IPS-NIHi7 (cell line): ENCODE measurements at regions not wholly inside any gene's neighbourhood (a gene's known extent, or its start where the extent isn't known, plus 50 kb on each side); places are given as distances from the start of the nearest gene placed in this dataset.

ENCODE experiments used
- DNase-seq: peaks from one replicate; pipeline ENCODE4 v3.0.0; 2012; ENCODE audit warnings: mixed read lengths; ENCODE audit errors: extremely low spot score

DNA sequence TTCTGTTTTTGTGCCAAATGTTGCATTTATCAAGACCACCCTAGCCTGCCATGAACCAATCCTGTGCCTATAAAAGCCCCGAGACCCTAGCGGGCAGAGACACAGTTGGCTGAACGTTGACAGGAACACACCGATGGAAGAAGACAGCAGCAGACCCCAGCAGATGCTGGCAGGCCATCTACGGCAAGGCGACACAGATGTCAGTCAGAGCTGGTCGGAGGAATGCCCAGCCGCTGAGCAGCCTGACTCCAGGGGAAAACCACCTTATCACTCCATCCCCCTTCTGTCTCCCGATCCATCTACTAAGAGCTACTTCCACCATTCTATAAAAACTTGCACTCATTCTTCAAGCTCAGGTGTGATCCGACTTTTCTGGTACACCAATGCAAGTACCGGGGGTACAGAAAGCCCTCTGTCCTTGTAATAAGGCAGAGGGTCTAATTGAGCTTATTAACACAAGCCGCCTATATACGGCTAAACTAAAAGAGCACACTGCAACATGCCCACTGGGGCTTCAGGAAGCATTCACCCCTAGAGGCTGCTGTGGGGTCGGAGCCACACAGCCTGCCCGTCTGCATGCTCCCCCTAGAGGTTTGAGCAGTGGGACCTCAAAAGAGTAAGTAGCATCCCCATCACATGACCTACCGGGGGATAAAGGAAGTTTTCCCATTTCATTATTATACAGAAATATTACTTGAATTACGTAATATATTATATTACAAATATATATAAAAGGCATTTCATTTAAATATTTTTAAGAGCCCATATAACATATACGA is 1156.3 kb upstream of the B3GALT2 start:
- peak; percentile 37 for DNase-seq

DNA sequence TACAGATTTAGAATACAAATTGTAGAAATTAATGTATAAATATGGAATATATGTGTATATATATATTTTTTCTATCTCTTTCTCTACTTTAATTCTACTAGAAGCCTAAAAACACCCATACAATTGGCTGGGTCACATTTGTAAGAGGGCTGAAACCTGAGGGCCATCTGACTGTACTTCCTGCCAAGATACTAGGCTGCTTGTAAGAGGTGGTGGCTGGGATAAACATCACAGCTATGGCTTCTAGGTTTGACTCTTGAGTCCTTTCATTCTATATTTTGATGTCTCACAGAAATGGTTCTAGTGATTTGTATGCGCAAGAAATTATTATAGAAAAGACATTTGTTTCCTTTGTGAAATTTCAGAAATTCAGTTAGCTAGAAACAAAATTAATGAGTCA is 1155.2 kb upstream of the B3GALT2 start:
- no peak for DNase-seq

DNA sequence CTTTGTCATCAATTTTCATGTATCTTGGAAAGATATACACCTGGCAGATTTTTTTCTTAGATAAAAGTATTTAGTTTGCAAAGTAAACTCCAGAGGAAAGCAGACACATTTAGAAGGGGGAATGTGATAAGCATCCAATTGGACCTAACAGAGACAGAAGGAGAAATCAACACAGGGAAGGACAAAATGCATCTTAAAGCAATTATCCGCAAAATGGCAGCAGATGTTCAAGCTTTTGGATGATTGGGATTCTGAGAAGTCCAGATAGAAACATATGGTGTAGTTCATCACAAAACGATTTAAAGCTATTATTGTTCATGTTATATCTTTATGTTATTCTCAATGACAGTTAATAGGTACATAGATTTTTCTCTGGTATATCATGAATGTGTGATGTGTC is 1153.1 kb upstream of the B3GALT2 start:
- DNase-seq = no peak

DNA sequence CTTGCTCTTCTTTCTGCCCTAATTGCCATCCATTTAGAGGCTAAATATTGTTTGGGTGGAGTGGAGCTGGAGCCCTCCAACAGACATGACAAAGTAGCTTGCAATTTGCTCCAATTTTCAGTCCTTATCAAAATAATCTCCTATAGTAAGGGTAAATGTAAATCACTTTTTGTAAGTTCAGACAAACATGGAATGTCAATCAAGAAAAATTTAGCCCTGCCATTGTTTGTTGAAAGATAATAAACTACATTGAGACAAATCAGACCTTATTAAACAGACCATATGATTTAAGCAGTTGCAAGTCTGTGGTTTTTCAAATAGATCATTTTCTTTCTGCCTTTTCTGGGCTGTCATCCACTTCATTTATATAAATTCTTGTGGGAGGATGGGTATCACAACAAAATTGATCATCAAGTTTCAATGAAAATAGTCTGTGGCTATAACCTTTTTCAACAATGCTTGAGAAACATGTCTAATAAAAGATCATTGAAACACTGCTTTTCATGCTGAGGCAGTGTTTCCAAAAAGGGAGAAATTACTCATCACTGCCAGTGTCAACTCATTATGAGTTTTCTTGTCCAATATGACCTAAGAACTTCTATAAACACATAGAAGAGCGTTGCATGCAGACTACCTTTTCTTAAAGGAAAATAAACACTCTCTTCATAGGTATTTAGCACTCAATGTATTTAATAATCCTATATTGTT is 1152.0 kb upstream of the B3GALT2 start:
- no peak for DNase-seq

DNA sequence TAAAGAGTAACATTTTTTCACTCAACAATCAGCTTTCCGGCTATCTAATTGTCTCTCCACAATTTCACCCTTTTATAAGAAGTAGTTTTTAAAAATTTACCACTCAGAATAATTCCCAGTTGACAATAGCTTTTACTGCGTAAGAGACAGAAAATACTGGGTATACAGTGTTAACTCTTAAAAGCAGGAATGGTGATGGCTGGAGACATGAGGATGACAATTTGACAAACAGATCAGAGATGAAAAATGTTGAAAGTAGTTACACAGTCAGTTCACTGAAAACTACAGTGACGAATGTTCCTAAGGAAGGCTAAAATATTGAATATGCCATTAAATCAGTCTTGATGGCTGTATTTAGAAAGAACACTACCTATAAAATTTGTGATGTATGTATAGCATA is 1146.8 kb upstream of the B3GALT2 start:
- DNase-seq = no peak

DNA sequence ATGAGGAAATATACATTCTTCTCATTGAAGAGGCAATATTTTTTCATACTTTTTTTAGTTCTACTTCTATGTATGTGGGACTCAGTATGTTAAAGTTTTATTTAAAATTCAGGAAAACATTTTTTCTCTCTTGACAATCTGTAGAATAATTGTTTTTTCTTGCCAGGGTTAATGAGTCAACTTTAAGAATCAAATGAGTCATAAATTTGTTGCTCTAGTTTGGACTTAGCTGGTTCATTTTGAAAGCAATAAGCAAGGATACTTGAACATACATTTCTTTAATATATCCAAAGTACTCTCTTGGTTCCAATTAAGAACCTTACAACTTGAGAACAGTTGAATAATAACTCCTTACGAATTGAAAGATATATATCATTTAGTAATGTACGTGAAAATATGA is 1145.3 kb upstream of the B3GALT2 start:
- no peak for DNase-seq

DNA sequence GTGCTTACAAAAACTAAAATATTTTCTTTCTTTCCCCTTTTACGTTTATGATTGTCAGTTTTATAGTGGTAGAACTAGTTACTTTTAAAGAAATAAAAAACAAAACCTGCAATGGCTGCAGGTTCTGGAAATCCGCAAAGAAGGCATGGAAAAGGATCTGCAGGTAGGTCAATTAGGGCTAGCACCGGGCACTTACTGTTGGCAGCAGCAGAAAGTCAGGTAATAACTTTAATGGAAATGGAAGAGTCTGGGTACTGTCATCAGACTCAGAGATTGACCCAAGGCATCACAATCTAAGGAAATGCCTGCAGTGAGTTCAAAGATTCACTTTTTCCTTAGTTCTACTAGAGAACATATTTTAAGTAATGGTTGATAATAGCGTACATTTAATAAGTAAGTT is 1136.3 kb upstream of the B3GALT2 start:
- no peak for DNase-seq

DNA sequence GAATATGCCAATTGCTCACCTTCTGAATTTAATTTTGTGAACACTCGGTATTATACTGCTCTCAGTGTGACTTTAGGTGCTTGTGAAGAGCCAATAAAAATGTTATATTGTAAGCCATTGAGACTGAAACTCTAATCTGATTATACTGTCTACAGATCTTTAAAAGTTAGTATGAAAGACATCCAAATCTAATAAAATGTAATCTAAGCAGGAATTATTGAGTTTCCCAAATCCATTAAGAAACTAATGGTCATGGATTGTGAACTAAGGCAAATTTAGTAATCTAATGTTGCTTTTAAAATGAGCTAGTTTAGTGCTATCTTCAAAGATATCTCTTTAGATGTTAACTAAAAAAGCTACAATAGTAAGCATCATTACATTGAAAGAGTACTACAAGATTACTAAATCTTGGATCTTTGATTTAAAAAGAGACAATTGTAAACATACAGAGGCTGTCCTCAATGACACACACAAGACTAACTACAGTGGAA is 1132.4 kb upstream of the B3GALT2 start:
- DNase-seq = no peak

DNA sequence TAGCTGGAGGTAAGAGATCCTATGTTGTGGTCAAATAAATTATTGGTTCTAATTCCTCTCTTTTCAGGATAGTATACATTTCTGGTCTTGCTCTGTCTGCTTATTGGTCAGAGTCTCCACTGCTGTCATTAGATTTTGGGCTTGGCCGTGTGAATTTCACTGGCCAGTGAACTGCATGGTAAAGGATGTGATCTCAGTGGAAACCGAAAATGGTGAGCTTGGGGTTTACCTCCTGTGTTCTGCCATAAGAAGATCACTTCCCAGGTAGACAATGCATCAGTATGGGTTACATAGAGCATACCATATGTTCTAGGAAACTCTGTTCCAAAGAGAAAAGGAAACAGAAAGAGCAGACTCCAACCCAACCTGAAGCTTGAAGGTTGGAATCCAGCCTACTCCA is 1123.3 kb upstream of the B3GALT2 start:
- DNase-seq = no peak

DNA sequence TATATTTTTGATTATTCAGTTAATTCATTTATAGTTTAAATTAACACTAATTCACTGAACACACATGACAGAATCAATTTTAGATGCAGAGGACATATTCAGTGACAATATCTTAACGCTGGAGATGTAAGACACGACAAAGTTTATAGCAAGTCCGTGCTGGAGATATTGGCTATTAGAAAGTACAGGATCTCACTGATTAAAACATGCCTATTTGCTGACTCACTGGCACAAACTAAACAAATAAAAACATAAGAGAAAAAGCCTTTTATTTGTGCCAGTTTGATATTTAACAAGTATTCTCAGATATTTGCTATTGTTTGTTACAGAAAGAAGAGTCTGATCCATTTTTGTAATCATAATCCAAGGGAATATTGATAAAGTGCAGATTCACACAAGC is 1122.9 kb upstream of the B3GALT2 start:
- DNase-seq = no peak

DNA sequence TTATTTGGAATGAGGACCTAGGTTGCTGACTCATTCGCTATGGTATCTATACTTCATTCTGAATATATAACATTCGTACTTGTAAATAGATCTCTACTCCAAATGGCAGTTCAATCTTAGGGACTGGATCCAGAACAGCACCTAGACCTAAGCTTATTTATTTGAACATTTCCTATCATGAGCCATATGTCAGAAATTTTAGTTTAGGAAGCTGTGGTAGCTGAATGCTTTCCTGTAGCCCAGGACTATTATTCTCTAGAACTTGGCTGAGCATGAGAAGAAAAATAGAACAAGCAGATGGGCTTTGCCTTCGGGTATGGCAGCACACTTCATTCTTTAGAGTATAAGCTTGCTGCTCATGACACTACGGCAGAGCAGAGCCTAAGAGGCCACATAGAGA is 1114.4 kb upstream of the B3GALT2 start:
- no peak for DNase-seq

DNA sequence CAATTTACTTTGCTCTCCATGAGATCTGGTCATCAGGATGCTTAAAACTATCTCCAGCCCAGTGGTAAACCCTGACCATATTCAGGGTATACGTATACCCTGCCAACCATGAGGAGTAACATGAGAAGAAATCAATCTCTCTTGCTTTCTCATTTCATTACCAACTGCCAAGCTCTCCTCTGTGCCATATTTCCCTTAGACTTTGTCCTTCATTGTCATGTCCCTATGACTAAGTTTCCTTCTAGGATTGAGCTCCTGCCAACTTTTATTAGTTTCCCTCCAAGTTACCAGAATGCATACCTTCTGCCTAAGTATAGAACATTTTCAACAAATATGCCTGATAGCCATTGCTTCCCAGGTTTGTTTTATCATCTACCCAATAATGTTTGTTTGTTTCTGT is 1113.9 kb upstream of the B3GALT2 start:
- DNase-seq = no peak

DNA sequence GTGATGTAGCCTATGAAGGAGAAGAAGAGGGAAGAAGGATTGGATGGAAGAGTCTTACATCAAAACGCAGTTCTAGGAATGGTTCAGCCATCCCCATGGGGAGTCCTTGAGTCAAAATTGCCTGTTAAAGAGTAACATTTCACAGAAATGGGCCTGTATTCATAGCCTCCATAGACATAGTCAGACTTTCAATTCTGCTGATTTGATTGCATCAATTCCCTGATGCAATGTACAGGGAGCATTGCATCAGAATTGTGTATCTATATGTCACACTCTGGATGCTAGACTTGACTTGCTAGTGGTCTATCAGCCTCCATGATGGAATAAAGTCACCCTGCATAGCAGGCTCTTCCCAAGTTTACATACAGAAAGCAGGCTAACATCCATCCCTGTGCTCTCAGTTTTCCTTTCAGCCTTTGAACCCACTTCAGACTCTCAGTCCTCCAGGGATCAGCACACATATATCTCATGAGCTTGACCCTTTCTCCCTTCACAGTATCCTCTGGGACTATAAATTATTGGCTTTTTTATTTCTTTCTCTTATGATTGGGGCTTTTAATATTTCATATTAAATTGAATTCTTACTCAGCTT is 1111.7 kb upstream of the B3GALT2 start:
- DNase-seq = no peak

DNA sequence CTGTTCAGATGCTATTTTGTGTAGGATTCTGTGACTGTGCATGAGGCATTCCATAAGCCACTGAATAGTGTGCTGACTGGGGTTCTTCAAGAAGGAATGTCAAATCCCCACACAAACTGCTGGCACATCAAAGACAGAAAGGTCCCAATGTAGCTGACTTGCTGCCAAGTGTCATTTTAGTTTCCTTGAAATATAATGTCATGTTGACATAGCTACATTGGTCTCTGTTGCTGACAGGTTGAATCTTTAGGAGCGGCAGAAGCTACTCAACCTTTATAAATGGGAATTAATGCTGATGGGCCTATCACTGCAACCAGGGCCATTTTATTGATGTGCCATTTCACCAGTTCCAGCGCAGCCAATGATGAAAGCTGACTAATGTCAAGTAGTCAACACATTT is 1110.7 kb upstream of the B3GALT2 start:
- no peak for DNase-seq

DNA sequence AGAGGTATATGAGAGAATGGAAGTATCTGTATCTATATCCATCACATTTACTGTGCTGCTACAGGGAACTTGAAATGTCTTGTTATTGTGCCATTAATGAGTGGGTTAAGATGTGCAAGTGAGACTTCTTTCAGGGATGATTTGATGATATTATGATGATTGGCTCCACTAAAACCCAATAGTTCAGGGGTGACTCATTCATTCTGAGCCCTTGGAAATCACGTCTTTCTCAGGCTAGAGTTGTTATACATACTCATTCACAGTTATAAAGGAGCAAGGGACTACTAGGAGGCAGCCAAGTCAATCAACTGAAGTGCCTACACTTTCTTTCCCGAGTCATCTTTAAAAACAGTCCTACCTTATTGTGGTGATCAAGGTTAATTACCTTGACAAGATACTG is 1109.8 kb upstream of the B3GALT2 start:
- no peak for DNase-seq

DNA sequence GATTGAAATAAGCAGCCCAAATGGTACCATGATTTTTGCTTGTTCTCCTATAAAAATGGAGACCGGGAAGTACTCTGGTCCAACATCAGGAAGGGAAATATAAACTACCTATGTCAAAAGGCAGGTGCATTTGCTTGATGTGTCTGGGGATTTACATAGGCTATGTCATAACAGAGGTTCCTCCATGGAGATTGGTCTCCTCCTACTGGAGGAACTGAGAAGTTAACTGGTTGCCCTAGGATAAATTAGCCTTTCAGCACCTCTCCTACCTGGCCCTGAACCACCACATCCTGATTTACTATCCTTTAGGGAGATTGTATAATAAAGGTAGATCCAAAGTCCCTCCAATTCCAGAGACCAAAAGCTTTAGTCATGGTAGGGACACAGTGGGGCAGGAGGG is 1109.3 kb upstream of the B3GALT2 start:
- peak; percentile 67 for DNase-seq

DNA sequence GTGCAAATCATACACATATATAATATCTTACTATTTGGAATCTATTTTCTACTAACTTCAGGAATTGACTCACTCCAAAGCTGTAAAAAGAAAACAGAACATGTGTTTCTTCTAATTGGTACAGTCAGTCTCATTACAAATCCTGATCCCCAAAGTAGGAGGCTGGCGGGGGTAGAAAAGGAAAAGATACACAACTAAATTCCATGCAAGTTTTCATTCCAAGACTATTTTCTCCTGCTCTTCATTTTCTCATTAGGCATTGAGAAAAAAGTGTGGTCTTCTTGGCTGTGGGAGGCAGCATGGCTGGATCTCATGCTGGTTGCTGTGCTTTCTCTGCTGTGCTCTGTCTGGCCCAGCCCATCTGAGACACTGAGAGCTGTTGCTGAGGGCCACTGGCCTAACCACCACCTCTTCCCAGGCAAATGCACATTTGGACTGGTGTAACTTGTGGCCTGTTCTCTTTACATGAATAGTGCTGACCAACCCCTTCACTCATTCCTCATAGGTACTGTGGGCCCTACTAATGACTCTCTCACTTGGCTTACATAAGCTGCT is 1107.5 kb upstream of the B3GALT2 start:
- no peak for DNase-seq

DNA sequence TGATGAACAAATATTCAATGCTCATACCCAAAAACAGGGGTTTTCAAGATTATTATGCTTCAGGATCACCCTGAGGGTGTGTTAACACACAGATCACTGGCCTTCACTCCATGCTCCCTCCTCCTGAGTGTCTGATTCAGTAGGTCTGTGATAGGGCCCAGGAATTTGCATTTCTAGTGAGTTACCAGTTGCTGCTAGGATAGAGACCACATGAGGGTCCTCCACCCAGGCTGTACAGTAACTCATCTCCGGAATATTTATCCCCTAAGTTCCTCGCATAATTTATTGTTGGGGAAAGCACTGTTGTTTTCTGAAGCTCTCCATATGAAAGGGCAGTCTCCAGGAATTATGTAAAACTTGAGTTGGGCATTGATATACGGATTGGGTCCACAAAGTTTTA is 1106.6 kb upstream of the B3GALT2 start:
- DNase-seq = no peak

DNA sequence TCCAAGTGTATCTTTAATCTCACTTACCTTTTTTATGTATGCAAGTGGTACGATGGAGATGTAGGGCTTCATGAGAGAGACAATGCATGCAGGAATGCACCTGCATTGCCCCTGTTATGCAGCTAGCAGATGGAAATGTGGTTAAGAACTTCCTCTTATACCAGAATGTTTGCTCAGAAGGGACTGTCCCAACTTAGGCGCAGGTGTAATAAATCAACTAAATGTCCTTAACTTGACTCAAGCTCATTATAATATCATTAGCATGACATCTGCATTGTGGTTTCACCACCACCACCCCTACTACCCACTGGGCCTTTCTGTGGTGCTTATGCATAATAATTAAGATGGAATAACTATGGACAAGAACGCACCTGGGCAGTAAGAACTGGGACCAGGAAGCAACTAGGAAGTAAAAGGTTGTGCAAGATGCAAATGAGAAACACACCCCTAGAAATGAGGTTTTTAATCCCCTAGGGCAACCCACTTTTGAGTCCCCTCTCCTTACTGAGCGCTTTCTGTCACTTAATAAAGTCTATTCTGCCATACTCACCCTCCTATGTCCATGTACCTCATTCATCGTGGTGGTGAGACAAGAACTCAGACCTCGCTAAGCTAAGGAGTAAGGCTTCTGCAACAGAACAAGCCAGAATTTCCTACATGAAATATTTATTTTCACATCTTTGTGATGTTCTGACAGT is 1103.3 kb upstream of the B3GALT2 start:
- no peak for DNase-seq

DNA sequence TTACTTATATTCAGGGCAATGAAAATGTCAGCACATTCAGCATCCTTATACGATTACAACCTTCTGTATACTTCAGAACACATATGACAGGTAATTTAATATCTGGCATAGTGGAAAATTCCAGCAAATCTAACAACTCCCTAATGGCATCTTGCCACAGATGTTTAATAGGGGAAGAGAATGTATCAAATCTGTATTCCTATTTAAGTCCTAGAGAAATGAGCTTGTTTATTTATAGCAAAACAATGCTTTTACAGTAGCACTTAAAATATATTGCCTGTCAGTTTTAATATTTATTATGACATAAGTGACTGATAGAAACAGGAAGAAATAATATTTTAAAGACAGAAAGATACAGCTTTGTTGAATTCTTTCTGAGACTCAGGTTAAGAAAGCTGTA is 1101.8 kb upstream of the B3GALT2 start:
- no peak for DNase-seq

DNA sequence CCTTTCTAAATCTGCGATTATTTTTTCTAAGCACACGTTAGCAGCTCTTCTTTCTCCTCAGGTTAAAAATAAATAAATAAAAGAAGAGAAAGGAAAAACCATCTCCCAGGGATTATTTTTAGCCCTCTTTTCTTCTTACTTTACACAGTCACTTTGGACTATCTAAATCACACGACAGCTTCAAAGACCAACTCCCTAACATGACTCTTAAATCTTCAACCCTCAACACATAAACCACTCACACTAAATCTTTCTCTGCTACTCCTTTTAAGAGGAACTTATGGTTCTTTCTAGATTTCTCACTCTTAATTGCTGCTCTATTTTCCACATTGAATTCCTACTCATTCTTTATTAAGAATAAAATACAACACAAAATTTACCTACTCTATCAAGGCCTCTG is 1095.0 kb upstream of the B3GALT2 start:
- DNase-seq = no peak

DNA sequence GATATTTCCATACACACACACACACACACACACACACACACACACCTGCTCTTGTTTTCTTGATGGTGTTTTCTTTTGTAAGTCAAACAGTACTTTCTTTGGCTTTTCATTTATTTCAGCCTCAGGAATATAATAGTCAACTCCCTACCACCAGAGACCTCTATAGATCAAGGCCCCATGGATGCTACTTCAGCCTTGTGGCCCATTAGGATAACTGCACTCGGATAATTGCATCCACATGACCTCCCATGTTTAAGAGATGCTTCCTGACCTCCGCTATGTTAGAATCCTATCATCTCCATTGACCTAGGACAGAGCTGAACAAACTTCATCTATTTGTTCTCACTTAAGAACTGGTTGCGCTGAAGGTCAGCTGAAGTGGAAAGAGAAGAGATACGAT is 1094.0 kb upstream of the B3GALT2 start:
- DNase-seq = peak; percentile 9
